HG03571 (cell line): ENCODE measurements at regions not wholly inside any gene's neighbourhood (a gene's known extent, or its start where the extent isn't known, plus 50 kb on each side); places are given as distances from the start of the nearest gene placed in this dataset.

Source experiments
- ATAC-seq: cut with Tn5 transposase; IDR thresholded peaks from one replicate; pipeline ENCODE4 v1.9.1; 2021; ENCODE audit not compliant: unreplicated experiment

GRCh38 chr4:157574606-157575005 is 354.1 kb downstream of the GRIA2 start:
- ATAC-seq: no peak

GRCh38 chr4:157572951-157573350 is 352.4 kb downstream of the GRIA2 start:
- ATAC-seq: no peak

- ATAC-seq: no peak
These were observed 351.8 kb downstream of the GRIA2 start for GRCh38 chr4:157572284-157572683.

GRCh38 chr4:157564771-157565170 is 344.2 kb downstream of the GRIA2 start:
- ATAC-seq: no peak

- no peak for ATAC-seq
These were observed 343.7 kb downstream of the GRIA2 start for GRCh38 chr4:157564218-157564617.

- ATAC-seq: no peak
These were observed 337.5 kb downstream of the GRIA2 start for GRCh38 chr4:157558016-157558415.

GRCh38 chr4:157550028-157550427 is 329.5 kb downstream of the GRIA2 start:
- no peak for ATAC-seq

GRCh38 chr4:157527954-157528353 is 307.4 kb downstream of the GRIA2 start:
- ATAC-seq: no peak

GRCh38 chr4:157521906-157522305 is 301.4 kb downstream of the GRIA2 start:
- no peak for ATAC-seq

- no peak for ATAC-seq
These were observed 294.2 kb downstream of the GRIA2 start for GRCh38 chr4:157514711-157515110.

GRCh38 chr4:157509341-157509740 is 288.8 kb downstream of the GRIA2 start:
- ATAC-seq: no peak

- no peak for ATAC-seq
These were observed 282.1 kb downstream of the GRIA2 start for GRCh38 chr4:157502656-157503055.

- no peak for ATAC-seq
These were observed 239.3 kb downstream of the GRIA2 start for GRCh38 chr4:157459785-157460184.

- ATAC-seq: no peak
These were observed 226.7 kb downstream of the GRIA2 start for GRCh38 chr4:157447195-157447594.

GRCh38 chr4:157444014-157444413 is 223.5 kb downstream of the GRIA2 start:
- no peak for ATAC-seq

GRCh38 chr4:157443537-157443936 is 223.0 kb downstream of the GRIA2 start:
- no peak for ATAC-seq

GRCh38 chr4:157425897-157426296 is 205.4 kb downstream of the GRIA2 start:
- ATAC-seq: no peak

- ATAC-seq: no peak
These were observed 203.0 kb downstream of the GRIA2 start for GRCh38 chr4:157423526-157424020.

GRCh38 chr4:157421365-157421764 is 200.8 kb downstream of the GRIA2 start:
- no peak for ATAC-seq
